ENCODE measurements at regions not wholly inside any gene's neighbourhood (a gene's known extent, or its start where the extent isn't known, plus 50 kb on each side); places are given as distances from the start of the nearest gene placed in this dataset.

- Histone ChIP-seq H3K18ac (ENCODE audit: insufficient read length, low read depth, low read length) (no peak overlapping the region), H2BK12ac (ENCODE audit: insufficient read length, low read depth, low read length) (no peak overlapping the region), H4K5ac (ENCODE audit: insufficient read length, low read depth, low read length) (no peak overlapping the region), H4K8ac (replicated peaks; ENCODE audit: insufficient read length, low read depth, low read length) (no peak overlapping the region), H3K4ac (ENCODE audit: low read depth, low read length) (no peak overlapping the region), H2AK5ac (ENCODE audit: insufficient read length, low read length) (no peak overlapping the region), H3K9me3 (ENCODE audit: control insufficient read depth, low read depth, low read length) (no peaks in the 10 kb centered on the region), H3T11ph (ENCODE audit: low read length) (no peak overlapping the region), H3K27ac (ENCODE audit: insufficient read length, low read depth, low read length) (no peak overlapping the region), H2BK120ac (ENCODE audit: low read depth, low read length, poor library complexity, severe bottlenecking) (no peak overlapping the region), H3K23ac (ENCODE audit: insufficient read length, low read depth, low read length) (no peak overlapping the region), H3K79me1 (ENCODE audit: insufficient read depth, low read depth, low read length, poor library complexity, severe bottlenecking) (no peaks in the 10 kb centered on the region), H4K91ac (ENCODE audit: insufficient read length, low read depth, low read length) (no peak overlapping the region), H3K9ac (ENCODE audit: extremely low read depth, insufficient read length, low read length) (no peak overlapping the region), H3K56ac (ENCODE audit: insufficient read length, low read depth, low read length) (no peak overlapping the region), H3K4me1 (ENCODE audit: insufficient read depth, low read length) (no peaks in the 10 kb centered on the region), H2BK15ac (ENCODE audit: low read depth, low read length) (no peak overlapping the region), H2AFZ (ENCODE audit: low read length) (no peak overlapping the region), H3K79me2 (ENCODE audit: insufficient read depth, low read length) (no peaks in the 10 kb centered on the region), H3K14ac (ENCODE audit: insufficient read depth, low read length) (no peak overlapping the region), H3K23me2 (ENCODE audit: insufficient read length, low read depth, low read length, poor library complexity, severe bottlenecking) (no peaks in the 10 kb centered on the region), H2BK20ac (ENCODE audit: low read depth, low read length, poor library complexity, severe bottlenecking) (no peak overlapping the region), H3K27me3 (ENCODE audit: insufficient read depth, low read length) (no peaks in the 10 kb centered on the region), H3K4me2 (ENCODE audit: insufficient read depth, insufficient read length, low read length) (no peak overlapping the region), H2BK5ac (ENCODE audit: insufficient read length, low read length) (no peak overlapping the region), H4K20me1 (ENCODE audit: control insufficient read depth, insufficient read depth, insufficient read length) (no peaks in the 10 kb centered on the region)
- Mint-ChIP-seq H3K9me3 (peaks cover 13 to 14% of the 10 kb centered on the region in 2 experiments), H3K27me3 (ENCODE audit: low read depth) (no peaks in the 10 kb centered on the region), H3K36me3 (ENCODE audit: insufficient read depth in 1 of 3, low read depth in 3 of 3) (peaks cover 0 to 8% (median 4%) of the 10 kb centered on the region in 3 experiments; a peak in 5 of 7 replicates), H3K4me1 (peaks cover 0 to 3% of the 10 kb centered on the region in 2 experiments; a peak in 1 of 4 replicates), H3K27ac (no peak overlapping the region), H3K4me3 (no peak overlapping the region)
- TF ChIP-seq CTCF (conservative IDR thresholded peaks at IDR 0.05) = no peak
- DNase-seq = no peak
- no CpG with 5 or more reads among the region's 2 CpGs for WGBS (ENCODE audit: extremely low coverage, insufficient read length, low lambda C conversion rate)
Measured at GRCh38 chr12:17104801-17105200, 498.8 kb upstream of the LMO3 start.
